ENCODE measurements at regions not wholly inside any gene's neighbourhood (a gene's known extent, or its start where the extent isn't known, plus 50 kb on each side); places are given as distances from the start of the nearest gene placed in this dataset.
"Not testable (repeated sequence)": the region's sequence is repeated elsewhere in the genome, so short reads cannot be mapped to it uniquely, and the experiment has no call there.

DNA sequence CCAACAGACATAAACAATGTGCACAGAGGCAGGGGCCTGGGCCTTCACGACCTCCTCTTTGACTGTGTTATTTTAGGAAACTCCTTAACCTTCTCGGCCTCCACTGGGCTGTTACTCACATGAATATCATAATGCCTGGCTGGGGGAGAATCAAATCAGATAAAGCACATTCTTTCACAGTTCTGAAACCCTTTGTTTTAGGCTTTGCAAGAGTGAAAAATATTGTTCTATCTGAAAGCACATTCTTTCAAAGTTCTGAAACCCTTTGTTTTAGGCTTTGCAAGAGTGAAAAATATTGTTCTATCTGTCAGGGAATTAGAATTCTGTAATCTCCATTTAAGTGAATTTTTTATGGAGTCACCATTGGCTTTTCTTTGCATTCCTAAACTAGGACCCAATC lies 50.7 kb upstream of the SYNDIG1 start:
- no peak for DNase-seq (ENCODE audit: low read depth)

GRCh38 chr20:24417485-24417884 lies 51.9 kb upstream of the SYNDIG1 start:
- no peak for DNase-seq (ENCODE audit: low read depth)

DNA sequence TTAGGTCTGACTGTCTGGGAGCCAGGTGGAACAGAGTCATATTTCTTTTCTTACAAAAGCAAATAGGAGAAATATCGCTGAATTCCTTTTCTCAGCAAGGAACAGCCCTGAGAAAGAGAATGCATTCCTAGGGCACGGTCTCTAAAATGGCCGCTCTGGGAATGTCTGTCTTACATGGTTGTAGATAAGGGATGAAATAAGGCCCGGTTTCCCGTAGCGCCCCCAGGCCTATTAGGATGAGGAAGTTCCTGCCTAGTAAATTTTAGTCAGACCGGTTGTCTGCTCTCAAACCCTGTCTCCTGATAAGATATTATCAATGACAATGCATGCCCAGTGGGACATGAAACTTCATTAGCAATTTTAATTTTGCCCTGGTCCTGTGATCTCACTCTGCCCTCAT lies 54.0 kb upstream of the SYNDIG1 start:
- DNase-seq (ENCODE audit: low read depth) = not testable (repeated sequence)

GRCh38 chr20:24411834-24412216 lies 57.6 kb upstream of the SYNDIG1 start:
- no peak for DNase-seq (ENCODE audit: low read depth)

DNA sequence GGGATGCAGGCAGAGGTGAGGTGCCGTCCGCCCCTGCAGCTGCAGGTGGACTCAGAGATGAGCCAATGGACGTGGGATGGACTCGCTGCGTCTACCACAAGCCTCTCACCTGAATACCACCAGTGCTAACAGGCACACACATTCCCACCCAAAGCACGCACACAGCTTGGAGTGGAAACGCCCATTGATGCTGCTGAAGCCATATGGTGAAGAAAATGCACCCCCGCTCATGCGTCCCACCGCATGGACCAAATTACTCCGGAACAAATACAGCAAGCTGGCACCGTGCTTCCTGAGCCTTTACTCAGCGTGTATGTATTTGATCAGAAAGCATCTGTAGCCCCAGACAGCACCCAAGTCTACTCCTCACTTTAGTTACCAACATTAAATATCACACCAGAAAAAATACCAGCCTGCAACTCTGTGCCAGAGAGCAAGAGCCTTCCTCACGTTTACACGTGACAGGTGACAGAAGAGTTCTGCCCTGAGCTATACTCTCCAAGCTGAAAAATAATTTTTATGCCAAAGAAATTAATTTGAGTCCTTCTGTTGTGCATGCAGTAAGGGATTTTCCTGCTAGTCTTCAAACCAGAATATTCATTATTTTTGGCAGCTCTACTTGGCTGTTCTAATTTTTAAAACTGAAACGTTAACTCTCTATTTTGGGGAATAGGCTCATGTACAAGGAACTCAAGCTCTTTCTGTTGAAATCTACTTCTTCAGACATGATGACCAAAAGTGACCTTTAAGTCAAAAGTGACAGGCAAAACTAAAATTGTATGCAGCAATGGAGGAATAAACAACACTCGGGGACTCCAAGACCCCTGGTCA lies 58.2 kb upstream of the SYNDIG1 start:
- DNase-seq (ENCODE audit: low read depth) = no peak

DNA sequence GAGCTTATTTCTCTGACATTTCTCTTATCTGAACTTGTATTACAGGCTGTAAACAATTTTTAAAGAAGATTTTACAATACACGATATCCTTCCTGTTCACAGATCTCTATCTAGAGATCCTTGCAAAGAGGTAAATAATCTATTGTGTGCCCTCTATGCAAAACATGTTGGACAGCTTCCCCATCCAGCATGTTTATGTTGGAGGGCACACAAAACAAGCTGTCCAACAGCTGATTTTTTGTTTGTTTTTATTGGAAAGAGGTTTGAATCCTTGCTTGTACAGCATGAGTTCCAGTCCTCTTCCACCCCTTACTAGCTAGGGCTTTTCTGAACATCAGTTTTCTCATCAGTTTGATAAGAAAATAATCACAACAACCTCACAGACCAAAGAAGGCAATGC lies 62.3 kb upstream of the SYNDIG1 start:
- DNase-seq (ENCODE audit: low read depth) = no peak

- no peak for DNase-seq (ENCODE audit: low read depth)
Observed at GRCh38 chr20:24406750-24407149, 62.7 kb upstream of the SYNDIG1 start.

DNA sequence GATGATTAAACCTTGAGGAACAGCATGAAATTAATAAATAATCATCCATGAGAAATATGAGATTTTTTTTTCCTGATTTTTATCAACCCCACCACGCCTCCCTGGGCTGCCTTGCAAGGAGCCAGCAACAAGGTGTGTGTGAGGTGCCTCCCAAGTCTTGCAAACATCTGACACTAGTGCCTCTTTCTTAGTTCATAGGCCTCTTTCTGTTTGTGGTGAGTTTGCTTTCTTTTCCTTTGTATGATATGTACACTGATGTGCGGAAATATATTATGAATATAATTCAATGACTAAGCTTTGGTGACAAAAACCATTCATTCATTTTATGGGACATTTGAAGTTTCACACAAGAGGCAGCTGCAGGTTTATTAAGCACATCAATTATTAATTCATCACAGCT lies 63.2 kb upstream of the SYNDIG1 start:
- no peak for DNase-seq (ENCODE audit: low read depth)

DNA sequence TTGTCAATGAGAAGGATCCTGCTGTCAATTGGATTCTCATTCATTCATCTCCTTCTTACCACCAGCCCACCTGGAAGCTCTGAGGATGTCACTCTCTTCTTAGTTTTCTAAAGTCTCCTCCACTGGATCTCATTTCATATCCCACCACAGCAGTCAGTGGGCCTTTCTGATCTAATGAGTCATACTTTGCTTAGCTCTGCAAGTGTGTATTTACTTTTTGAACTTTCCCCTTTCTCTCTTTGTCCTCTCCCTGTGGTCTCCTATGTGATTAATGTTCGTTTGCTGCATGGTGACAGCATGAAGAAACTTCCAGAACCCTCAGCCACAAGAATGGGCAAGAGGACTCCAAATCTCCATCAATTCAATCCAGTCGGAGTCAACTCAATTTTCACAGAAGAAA lies 63.6 kb upstream of the SYNDIG1 start:
- DNase-seq (ENCODE audit: low read depth) = no peak

DNA sequence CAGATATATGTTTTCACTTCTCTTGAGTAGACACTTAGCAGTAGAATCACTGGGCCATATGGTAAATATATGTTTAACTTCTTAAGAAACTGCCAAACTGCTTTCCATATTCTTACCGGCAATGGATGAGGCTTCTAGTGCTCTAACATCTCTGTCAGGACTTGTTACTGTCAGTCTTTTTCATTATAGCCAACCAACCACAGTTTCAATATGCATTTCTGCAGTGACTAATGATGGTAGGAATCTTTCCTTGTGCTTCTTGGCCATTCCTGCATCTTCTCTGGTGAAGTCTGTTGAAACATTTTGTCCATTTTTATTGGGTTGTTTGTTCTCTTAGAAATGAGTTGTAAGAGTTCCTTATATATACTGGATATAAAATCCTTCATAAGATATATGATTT lies 66.0 kb upstream of the SYNDIG1 start:
- DNase-seq (ENCODE audit: low read depth) = no peak

- no peak for DNase-seq (ENCODE audit: low read depth)
Observed at GRCh38 chr20:24402188-24402587, 67.2 kb upstream of the SYNDIG1 start.

DNA sequence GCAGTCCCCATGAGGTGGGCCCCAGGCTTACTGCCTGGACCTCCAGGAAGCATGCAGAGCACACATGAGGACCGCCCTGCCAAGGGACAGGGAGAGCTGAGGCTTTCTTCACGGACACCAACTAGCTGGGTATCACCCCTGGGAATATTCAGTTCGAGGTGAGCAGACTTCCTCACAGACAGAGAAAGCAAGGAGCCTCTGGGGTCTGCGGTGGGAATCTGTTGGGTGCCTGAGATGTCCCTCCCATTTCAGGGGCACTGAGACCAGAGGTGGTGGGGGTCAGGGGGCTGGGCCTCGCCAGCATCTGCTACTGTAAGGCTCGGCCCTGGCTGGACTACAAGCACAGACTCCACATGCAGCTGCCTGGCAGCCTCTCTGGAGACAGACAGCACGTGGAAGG lies 74.3 kb upstream of the SYNDIG1 start:
- DNase-seq (ENCODE audit: low read depth) = no peak

DNA sequence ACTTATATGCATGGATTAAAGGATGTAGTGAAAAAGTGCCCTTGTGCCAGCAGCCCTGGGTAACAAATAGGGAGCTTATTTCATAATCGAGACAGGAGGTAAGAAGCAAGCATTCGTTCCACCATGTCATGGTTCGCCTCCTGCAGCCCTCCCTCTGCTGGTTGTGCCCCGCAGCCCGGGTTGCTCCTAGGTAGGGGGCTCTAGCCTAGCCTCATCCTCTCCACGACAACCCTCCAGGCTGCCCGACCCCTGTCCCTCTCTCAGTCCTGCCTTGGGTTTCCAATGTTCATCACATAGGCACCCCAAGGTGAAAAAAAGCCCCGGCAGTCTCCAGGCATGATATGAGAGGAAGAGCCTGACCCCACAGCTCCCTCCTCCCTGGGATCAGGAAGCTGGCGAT lies 75.5 kb upstream of the SYNDIG1 start:
- no peak for DNase-seq (ENCODE audit: low read depth)

DNA sequence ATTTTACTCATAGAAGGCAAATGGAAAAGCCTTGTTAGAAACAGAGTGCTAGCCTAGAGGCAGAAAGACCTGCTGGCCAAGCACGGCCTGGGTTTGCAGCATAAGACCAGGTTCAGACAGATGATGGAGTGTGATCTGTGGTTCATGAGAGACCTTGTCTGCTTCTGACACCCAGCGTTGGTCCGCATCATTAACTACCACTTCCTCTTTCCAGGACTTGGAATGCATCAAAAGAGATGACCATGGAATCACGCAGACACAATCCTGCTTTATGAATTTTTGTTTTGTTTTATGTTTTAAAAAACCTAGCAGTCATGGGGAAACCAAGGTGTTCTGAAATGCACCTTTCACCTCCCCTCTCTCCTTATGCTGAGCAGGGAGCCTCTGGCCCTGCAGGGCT lies 76.8 kb upstream of the SYNDIG1 start:
- no peak for DNase-seq (ENCODE audit: low read depth)

DNA sequence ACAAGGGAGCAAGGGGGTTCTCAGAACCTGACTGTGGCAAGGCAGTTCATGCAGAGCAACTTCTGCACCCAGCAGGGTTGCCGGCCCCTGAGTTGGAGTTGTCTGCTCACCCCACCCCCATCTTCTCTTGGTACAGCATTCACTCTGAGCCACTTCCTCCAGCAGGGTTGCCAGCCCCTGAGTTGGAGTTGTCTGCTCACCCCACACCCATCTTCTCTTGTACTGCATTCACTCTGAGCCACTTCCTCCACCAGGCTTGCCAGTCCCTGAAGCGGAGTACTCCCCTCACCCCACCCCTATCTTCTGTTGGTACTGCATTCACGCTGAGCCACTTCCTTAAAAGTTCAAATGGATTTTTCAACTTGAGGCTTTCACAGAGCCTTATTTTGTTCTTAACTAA lies 79.7 kb upstream of the SYNDIG1 start:
- peak; percentile 21 for DNase-seq (ENCODE audit: low read depth)

GRCh38 chr20:24388828-24389380 lies 80.5 kb upstream of the SYNDIG1 start:
- no peak for DNase-seq (ENCODE audit: low read depth)

DNA sequence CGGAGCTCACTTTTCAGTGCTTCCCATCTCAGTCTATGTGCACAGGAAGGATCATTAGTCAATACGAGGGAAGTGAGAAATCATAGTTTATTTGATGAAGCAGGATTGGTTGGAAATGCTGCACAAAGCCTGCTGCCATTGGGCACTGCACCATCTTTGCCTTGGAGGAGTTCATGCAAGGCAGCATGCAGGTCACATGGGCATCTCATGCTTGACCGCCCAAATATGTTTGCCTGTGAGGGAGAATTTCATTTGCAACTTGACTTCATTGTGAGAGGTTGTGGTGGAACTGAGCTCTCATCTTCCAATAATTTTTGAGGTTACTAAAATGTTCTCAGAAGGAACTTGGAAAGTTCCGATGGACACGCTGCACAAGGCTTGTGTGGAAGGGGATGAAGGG lies 83.9 kb upstream of the SYNDIG1 start:
- no peak for DNase-seq (ENCODE audit: low read depth)

- no peak for DNase-seq (ENCODE audit: low read depth)
Observed at GRCh38 chr20:24384865-24385264, 84.6 kb upstream of the SYNDIG1 start.

GRCh38 chr20:24382743-24383142 lies 86.7 kb upstream of the SYNDIG1 start:
- DNase-seq (ENCODE audit: low read depth) = no peak

- DNase-seq (ENCODE audit: low read depth) = no peak
Observed at GRCh38 chr20:24382331-24382730, 87.1 kb upstream of the SYNDIG1 start.

- no peak for DNase-seq (ENCODE audit: low read depth)
Observed at GRCh38 chr20:24381886-24382285, 87.5 kb upstream of the SYNDIG1 start.

DNA sequence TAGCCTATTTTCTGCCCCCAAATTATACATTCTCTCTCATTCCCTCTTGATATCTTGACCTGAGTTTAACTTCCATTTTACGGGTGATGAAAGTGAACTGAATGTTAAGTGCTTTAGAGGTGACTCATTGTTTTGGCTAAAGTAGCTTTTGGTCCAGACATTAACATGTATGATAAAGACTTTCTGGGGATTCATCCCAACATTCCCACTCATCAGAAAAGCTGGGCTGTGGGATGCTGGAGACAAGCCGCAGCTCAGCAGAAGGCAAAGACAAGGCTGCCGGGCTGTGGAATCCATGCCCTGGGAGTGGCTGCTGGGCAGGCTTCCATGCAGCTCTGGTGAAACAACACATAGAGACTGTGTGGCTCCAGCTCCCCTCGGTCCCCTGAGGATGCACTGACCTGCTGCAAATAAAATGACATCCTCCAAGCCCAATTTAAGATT lies 89.9 kb upstream of the SYNDIG1 start:
- no peak for DNase-seq (ENCODE audit: low read depth)

GRCh38 chr20:24378661-24379483 lies 90.6 kb upstream of the SYNDIG1 start:
- no peak for DNase-seq (ENCODE audit: low read depth)
